IPS-11a (cell line): ENCODE measurements at regions not wholly inside any gene's neighbourhood (a gene's known extent, or its start where the extent isn't known, plus 50 kb on each side); places are given as distances from the start of the nearest gene placed in this dataset.

ENCODE experiments used
- H3K4me3 ChIP-seq: one replicate; pipeline ENCODE4 v1.5.1; 2013; ENCODE audit warnings: low read depth, low read length, control low read depth

- H3K4me3 ChIP-seq = no peak overlapping the region
These were observed 481.4 kb downstream of the NEBL start for GRCh38 chr10:20415684-20416083.

- H3K4me3 ChIP-seq = no peak overlapping the region
These were observed 489.8 kb downstream of the NEBL start for GRCh38 chr10:20407357-20407756.

- H3K4me3 ChIP-seq = no peak overlapping the region
These were observed 490.6 kb downstream of the NEBL start for GRCh38 chr10:20406281-20407104.

- no peak overlapping the region for H3K4me3 ChIP-seq
These were observed 491.4 kb downstream of the NEBL start for GRCh38 chr10:20405761-20406160.

GRCh38 chr10:20405050-20405449, 492.1 kb downstream of the NEBL start:
- no peak overlapping the region for H3K4me3 ChIP-seq

- no peak overlapping the region for H3K4me3 ChIP-seq
These were observed 497.3 kb downstream of the NEBL start for GRCh38 chr10:20399772-20400171.

- H3K4me3 ChIP-seq = no peak overlapping the region
These were observed 500.4 kb downstream of the NEBL start for GRCh38 chr10:20396701-20397100.

- no peak overlapping the region for H3K4me3 ChIP-seq
These were observed 500.9 kb downstream of the NEBL start for GRCh38 chr10:20396205-20396604.

GRCh38 chr10:20391629-20392028, 505.5 kb downstream of the NEBL start:
- H3K4me3 ChIP-seq = no peak overlapping the region

GRCh38 chr10:20381761-20382160, 515.4 kb downstream of the NEBL start:
- H3K4me3 ChIP-seq = no peak overlapping the region

GRCh38 chr10:20380401-20380800, 516.7 kb downstream of the NEBL start:
- H3K4me3 ChIP-seq = no peak overlapping the region

- no peak overlapping the region for H3K4me3 ChIP-seq
These were observed 524.4 kb downstream of the NEBL start for GRCh38 chr10:20372748-20373147.

- H3K4me3 ChIP-seq = peak overlapping the region; percentile 37
These were observed 526.1 kb downstream of the NEBL start for GRCh38 chr10:20370977-20371533.

GRCh38 chr10:20369863-20370736, 527.0 kb downstream of the NEBL start:
- H3K4me3 ChIP-seq = peak overlapping the region; percentile 5

GRCh38 chr10:20363684-20364083, 533.4 kb downstream of the NEBL start:
- no peak overlapping the region for H3K4me3 ChIP-seq

GRCh38 chr10:20355915-20356314, 539.7 kb downstream of the PLXDC2 start:
- H3K4me3 ChIP-seq = no peak overlapping the region

GRCh38 chr10:20355011-20355410, 538.8 kb downstream of the PLXDC2 start:
- no peak overlapping the region for H3K4me3 ChIP-seq

- no peak overlapping the region for H3K4me3 ChIP-seq
These were observed 537.9 kb downstream of the PLXDC2 start for GRCh38 chr10:20354166-20354565.

GRCh38 chr10:20350509-20350908, 534.3 kb downstream of the PLXDC2 start:
- no peak overlapping the region for H3K4me3 ChIP-seq

GRCh38 chr10:20343036-20343435, 526.8 kb downstream of the PLXDC2 start:
- no peak overlapping the region for H3K4me3 ChIP-seq
